ENCODE measurements at regions not wholly inside any gene's neighbourhood (a gene's known extent, or its start where the extent isn't known, plus 50 kb on each side); places are given as distances from the start of the nearest gene placed in this dataset.

GRCh38 chr2:126241001-126241400, 415.0 kb upstream of the GYPC start:
- H3K27me3 ChIP-seq (replicated peaks; ENCODE audit: insufficient read depth, low read depth, low read length, poor library complexity) = no peaks in the 10 kb centered on the region
- TF ChIP-seq EZH2 (IDR thresholded peaks at IDR 0.05; ENCODE audit: borderline replicate concordance, low read depth, low read length, poor library complexity, severe bottlenecking) (no peak), CTCF (conservative IDR thresholded peaks at IDR 0.05; ENCODE audit: low read depth, low read length) (no peak)
- CTCF ChIA-PET = no interaction called here
- intact Hi-C loops (cut with micrococcal nuclease; ENCODE audit: unreplicated experiment) = no loop called here
- H3K4me1 ChIP-seq (ENCODE audit: insufficient read depth, low read length, poor library complexity, severe bottlenecking) = no peaks in the 10 kb centered on the region
- no peak for DNase-seq (ENCODE audit: low spot score)
- H3K27ac ChIP-seq (ENCODE audit: low read depth, low read length, poor library complexity, severe bottlenecking) = no peak overlapping the region
- no peak overlapping the region for H3K4me3 ChIP-seq (ENCODE audit: low read depth, low read length, poor library complexity, severe bottlenecking)
- no TSS peak for BruUV-seq (replicated peaks)
- no peaks in the 10 kb centered on the region for H3K36me3 ChIP-seq (ENCODE audit: insufficient read depth, low read length, poor library complexity, severe bottlenecking)
- H3K9me3 ChIP-seq (ENCODE audit: low read depth, low read length, poor library complexity, severe bottlenecking) = no peaks in the 10 kb centered on the region
- POLR2A ChIA-PET (ENCODE audit: low non-redundant PET) = no interaction called here

DNA sequence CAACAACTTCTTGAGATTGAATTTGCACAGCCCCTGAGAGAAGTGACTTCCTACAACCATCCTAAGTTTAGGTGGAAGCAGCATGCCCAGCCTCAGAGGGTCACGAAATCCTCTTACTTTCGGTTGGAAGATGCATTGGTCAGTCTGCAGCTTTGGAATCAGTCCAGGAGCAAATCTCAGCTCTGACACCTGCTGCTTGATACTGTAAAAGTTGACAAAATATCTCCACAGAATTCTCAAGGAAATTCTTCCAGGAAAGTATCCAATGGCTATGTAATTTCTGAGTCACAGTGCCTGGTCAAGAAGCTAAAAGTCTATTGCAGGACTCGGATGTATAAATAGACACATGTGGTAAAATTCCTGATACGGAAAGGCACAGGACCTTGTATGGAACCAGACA, 414.5 kb upstream of the GYPC start:
- TF ChIP-seq EZH2 (IDR thresholded peaks at IDR 0.05; ENCODE audit: borderline replicate concordance, low read depth, low read length, poor library complexity, severe bottlenecking) (no peak), CTCF (conservative IDR thresholded peaks at IDR 0.05; ENCODE audit: low read depth, low read length) (no peak)
- DNase-seq (ENCODE audit: low spot score) = no peak
- no peak overlapping the region for H3K4me3 ChIP-seq (ENCODE audit: low read depth, low read length, poor library complexity, severe bottlenecking)
- no TSS peak for BruUV-seq (replicated peaks)
- intact Hi-C loops (cut with micrococcal nuclease; ENCODE audit: unreplicated experiment) = no loop called here
- H3K36me3 ChIP-seq (ENCODE audit: insufficient read depth, low read length, poor library complexity, severe bottlenecking) = no peaks in the 10 kb centered on the region
- no peaks in the 10 kb centered on the region for H3K9me3 ChIP-seq (ENCODE audit: low read depth, low read length, poor library complexity, severe bottlenecking)
- CTCF ChIA-PET = no interaction called here
- H3K27me3 ChIP-seq (replicated peaks; ENCODE audit: insufficient read depth, low read depth, low read length, poor library complexity) = no peaks in the 10 kb centered on the region
- no peaks in the 10 kb centered on the region for H3K4me1 ChIP-seq (ENCODE audit: insufficient read depth, low read length, poor library complexity, severe bottlenecking)
- no peak overlapping the region for H3K27ac ChIP-seq (ENCODE audit: low read depth, low read length, poor library complexity, severe bottlenecking)
- POLR2A ChIA-PET (ENCODE audit: low non-redundant PET) = no interaction called here

GRCh38 chr2:126244937-126245336, 411.0 kb upstream of the GYPC start:
- TF ChIP-seq EZH2 (IDR thresholded peaks at IDR 0.05; ENCODE audit: borderline replicate concordance, low read depth, low read length, poor library complexity, severe bottlenecking) (no peak), CTCF (conservative IDR thresholded peaks at IDR 0.05; ENCODE audit: low read depth, low read length) (peak; percentile 58)
- DNase-seq (ENCODE audit: low spot score) = peak; percentile 54
- no peak overlapping the region for H3K27ac ChIP-seq (ENCODE audit: low read depth, low read length, poor library complexity, severe bottlenecking)
- H3K4me3 ChIP-seq (ENCODE audit: low read depth, low read length, poor library complexity, severe bottlenecking) = no peak overlapping the region
- H3K36me3 ChIP-seq (ENCODE audit: insufficient read depth, low read length, poor library complexity, severe bottlenecking) = no peaks in the 10 kb centered on the region
- no peaks in the 10 kb centered on the region for H3K27me3 ChIP-seq (replicated peaks; ENCODE audit: insufficient read depth, low read depth, low read length, poor library complexity)
- intact Hi-C loops (cut with micrococcal nuclease; ENCODE audit: unreplicated experiment) = loop anchor here (1.0 kb wide), 1 partner anchor 532 kb away; no protein-coding TSS in a partner anchor
- H3K9me3 ChIP-seq (ENCODE audit: low read depth, low read length, poor library complexity, severe bottlenecking) = no peaks in the 10 kb centered on the region
- H3K4me1 ChIP-seq (ENCODE audit: insufficient read depth, low read length, poor library complexity, severe bottlenecking) = no peaks in the 10 kb centered on the region
- no TSS peak for BruUV-seq (replicated peaks)
- ChIA-PET POLR2A (ENCODE audit: low non-redundant PET) (no interaction called here), CTCF (no interaction called here)
